K562 (cell line): ENCODE measurements at regions not wholly inside any gene's neighbourhood (a gene's known extent, or its start where the extent isn't known, plus 50 kb on each side); places are given as distances from the start of the nearest gene placed in this dataset.

ENCODE experiments used
- ATAC-seq: fragments of 200-7000 bp; cut with Tn5 transposase; 3 replicates; pipeline ENCODE4 v1.9.1; 2020; ENCODE audit warnings: moderate library complexity
- BruUV-seq: library from RNA; stranded (reverse); fragments of 400-500 nt; replicated peaks from 2 replicates; lab custom pipeline; 2021; lab: Mats Ljungman, UMichigan
- CTCF ChIA-PET: fragments of 300-600 bp; formaldehyde crosslinking; extraction: SDS; loops from one replicate; lab custom pipeline; 2021; ENCODE audit warnings: low intra/inter-chr PET ratio; lab: Yijun Ruan, JAX
- POLR2A ChIA-PET: fragments of 300-600, 350-650 bp; sonication (Branson Sonifier 250); formaldehyde crosslinking; extraction: SDS; loops from one replicate; lab custom pipeline; 2021; ENCODE audit warnings: antibody characterized with exemption, inconsistent platforms; lab: Yijun Ruan, JAX
- DNase-seq, 4 experiments: peaks; one replicate each; pipeline versions ENCODE4 v3.0.0 to v3.0.0-alpha.2; 2011 to 2018; ENCODE audit warnings: low spot score in 3 of 4, mixed read lengths in 3 of 4; ENCODE audit errors: extremely low read depth in 1 of 4
- FAIRE-seq: peaks from 2 replicates; lab custom pipeline; 2011; peaks lifted over from hg19 to GRCh38; lab: Jason Lieb, UNC
- H2AFZ ChIP-seq: 2 replicates; pipeline ENCODE4 v1.6.0; 2011; ENCODE audit warnings: low read depth, low read length, control low read depth, inconsistent platforms
- H3K27ac ChIP-seq: fragments of 200-600 bp; 3 replicates; pipeline ENCODE4 v1.8.0; 2011; ENCODE audit warnings: low read depth, mild to moderate bottlenecking, control low read depth, inconsistent platforms, low read length, moderate library complexity, mixed read lengths; ENCODE audit errors: extremely low read depth
- H3K27me3 ChIP-seq, 2 experiments: fragments of 300-600 bp in 1 of 2; 2 replicates in 1 of 2; 3 replicates in 1 of 2; pipeline versions ENCODE4 v1.6.0 to v1.8.0; 2011; ENCODE audit warnings: inconsistent platforms in 2 of 2, low read length in 2 of 2, mild to moderate bottlenecking in 1 of 2, mixed read lengths in 1 of 2, moderate library complexity in 1 of 2; ENCODE audit not compliant: control insufficient read depth in 2 of 2, insufficient read depth in 2 of 2
- H3K36me3 ChIP-seq: fragments of 300-600 bp; 3 replicates; pipeline ENCODE4 v1.8.0; 2011; ENCODE audit warnings: mild to moderate bottlenecking, low read length, inconsistent platforms; ENCODE audit not compliant: control insufficient read depth, insufficient read depth
- H3K4me1 ChIP-seq, 2 experiments: fragments of 200-600 bp in 1 of 2; replicated peaks in 1 of 2; 2 replicates in 1 of 2; 3 replicates in 1 of 2; pipeline versions ENCODE4 v1.5.1 to v1.8.0; 2011; ENCODE audit warnings: inconsistent platforms in 2 of 2, low read length in 2 of 2, mild to moderate bottlenecking in 1 of 2, mixed read lengths in 1 of 2, moderate library complexity in 1 of 2; ENCODE audit not compliant: control insufficient read depth in 2 of 2, insufficient read depth in 2 of 2
- H3K4me2 ChIP-seq: 2 replicates; pipeline ENCODE4 v1.6.1; 2011; ENCODE audit warnings: low read length, control low read depth, inconsistent platforms, mixed read lengths; ENCODE audit not compliant: insufficient read depth
- H3K4me3 ChIP-seq: fragments of 200-600 bp; sonication (generic), shearing (Covaris generic); 2 replicates; pipeline ENCODE4 v1.5.1; 2016; ENCODE audit warnings: control low read depth, inconsistent platforms
- H3K79me2 ChIP-seq: fragments of 200-600 bp; 3 replicates; pipeline ENCODE4 v1.8.0; 2011; ENCODE audit warnings: low read length, inconsistent platforms; ENCODE audit not compliant: control insufficient read depth, insufficient read depth
- H3K9ac ChIP-seq, 2 experiments: 2 replicates each; pipeline versions ENCODE4 v1.6.0 to v1.6.1; 2011; ENCODE audit warnings: low read depth in 2 of 2, low read length in 2 of 2, control low read depth in 1 of 2, inconsistent platforms in 1 of 2, mild to moderate bottlenecking in 1 of 2, mixed read lengths in 1 of 2; ENCODE audit not compliant: insufficient read depth in 1 of 2
- H3K9me1 ChIP-seq: one replicate; pipeline ENCODE4 v1.6.0; 2011; ENCODE audit warnings: inconsistent platforms, mild to moderate bottlenecking, low read length, moderate library complexity; ENCODE audit not compliant: control insufficient read depth, insufficient read depth
- H3K9me3 ChIP-seq: replicated peaks from 2 replicates; pipeline ENCODE4 v1.5.1; 2011; ENCODE audit warnings: low read depth, low read length, inconsistent platforms; ENCODE audit not compliant: control insufficient read depth, insufficient read depth
- H4K20me1 ChIP-seq: replicated peaks from 2 replicates; pipeline ENCODE4 v1.6.1; 2011; ENCODE audit warnings: low read length, inconsistent platforms, mixed read lengths; ENCODE audit not compliant: control insufficient read depth, insufficient read depth
- BACH1 ChIP-seq: fragments of 200-800 bp; sonication (Bioruptor generic); IDR thresholded peaks from 2 replicates; pipeline ENCODE4 v1.6.1; 2016; ENCODE audit warnings: missing genetic modification characterization, missing compliant biosample characterization
- EWSR1 ChIP-seq: fragments of 450-650 bp; IDR thresholded peaks from 2 replicates; pipeline ENCODE4 v1.6.1; 2018; ENCODE audit warnings: borderline replicate concordance, mild to moderate bottlenecking, low read depth, moderate library complexity; ENCODE audit not compliant: partially characterized antibody
- HEY1 ChIP-seq: fragments of 250-450 bp; sonication (Bioruptor Pico); IDR thresholded peaks from 2 replicates; pipeline ENCODE4 v1.5.0; 2020; ENCODE audit warnings: mild to moderate bottlenecking, moderate library complexity, borderline replicate concordance
- NBN ChIP-seq: fragments of 450-650 bp; IDR thresholded peaks from 2 replicates; pipeline ENCODE4 v1.6.1; 2016; ENCODE audit warnings: low read depth, mild to moderate bottlenecking
- NFE2L1 ChIP-seq: fragments of 450-650 bp; IDR thresholded peaks from 2 replicates; pipeline ENCODE4 v1.6.1; 2016; ENCODE audit warnings: missing genetic modification characterization, low read depth, mild to moderate bottlenecking, missing compliant biosample characterization, moderate library complexity, borderline replicate concordance
- NFIX ChIP-seq: fragments of 250-450 bp; sonication (Bioruptor Pico); IDR thresholded peaks from 2 replicates; pipeline ENCODE4 v1.4.0; 2020; ENCODE audit warnings: low read depth, mild to moderate bottlenecking, moderate library complexity
- RNF2 ChIP-seq: sonication (generic); IDR thresholded peaks from 2 replicates; pipeline ENCODE4 v1.6.1; 2016
- TCFL5 ChIP-seq: fragments of 250-450 bp; sonication (Bioruptor Pico); conservative IDR thresholded peaks from 2 replicates; pipeline ENCODE4 v1.6.1; 2021; ENCODE audit warnings: mild to moderate bottlenecking, moderate library complexity, matching md5 sums
- ZBTB1 ChIP-seq: sonication (generic); formaldehyde crosslinking; IDR thresholded peaks from 2 replicates; pipeline ENCODE4 v1.8.1; 2023; ENCODE audit warnings: missing genetic modification reagents, low read depth, mild to moderate bottlenecking, borderline replicate concordance
- ZFP1 ChIP-seq: fragments of 450-650 bp; formaldehyde crosslinking; IDR thresholded peaks from 2 replicates; pipeline ENCODE4 v1.4.0; 2020; ENCODE audit warnings: mild to moderate bottlenecking, mixed read lengths
- ZNF408 ChIP-seq: fragments of 250-450 bp; sonication (Bioruptor Pico); IDR thresholded peaks from 2 replicates; pipeline ENCODE4 v1.4.0; 2020; ENCODE audit warnings: low read depth, mild to moderate bottlenecking, moderate library complexity
- WGBS: fragments of 100-300 bp; shearing (Covaris generic); methylation state at CpG from one replicate; pipeline ENCODE4 v1.1.6; 2016; ENCODE audit warnings: low coverage, mixed read lengths; ENCODE audit not compliant: insufficient coverage; ENCODE audit errors: missing lambda C conversion rate; 5-methylcytosine and 5-hydroxymethylcytosine counted together
- in situ Hi-C: fragments of 300-500 bp; cut with MboI; formaldehyde crosslinking; loops from 4 replicates; pipeline ENCODE4 v1.15.0; 2018; ENCODE audit warnings: inconsistent platforms, mixed read lengths
- intact Hi-C: fragments of 100-400 bp; cut with micrococcal nuclease; formaldehyde crosslinking; loops from 2 replicates; pipeline ENCODE4 v1.14.2; 2022
- TF ChIP-seq, protein P1 (sequence below), 3 experiments: IDR thresholded peaks in 2 of 3; conservative IDR thresholded peaks in 1 of 3; 2 replicates each; pipeline ENCODE4 v1.5.1; 2011 to 2012; ENCODE audit warnings: low read length in 3 of 3, mild to moderate bottlenecking in 3 of 3, control low read depth in 2 of 3, improper control_type of control experiment in 1 of 3, inconsistent platforms in 1 of 3, low read depth in 1 of 3, mixed read lengths in 1 of 3, moderate library complexity in 1 of 3; ENCODE audit not compliant: insufficient read depth in 2 of 3
- TF ChIP-seq, protein P2 (sequence below), 2 experiments: fragments of 450-650 bp; IDR thresholded peaks; 2 replicates each; pipeline ENCODE4 v1.6.1; 2016; ENCODE audit warnings: mild to moderate bottlenecking in 2 of 2, borderline replicate concordance in 1 of 2, low read depth in 1 of 2, moderate library complexity in 1 of 2

- Histone ChIP-seq H3K4me3 (no peak overlapping the region), H3K4me2 (no peak overlapping the region), H3K4me1 (peaks cover 8 to 10% of the 10 kb centered on the region in 2 experiments; a peak in 4 of 5 replicates), H3K36me3 (no peaks in the 10 kb centered on the region), H3K79me2 (no peaks in the 10 kb centered on the region), H3K9ac (no peak overlapping the region), H3K27ac (no peak overlapping the region), H3K9me3 (no peaks in the 10 kb centered on the region), H4K20me1 (no peaks in the 10 kb centered on the region), H3K9me1 (no peaks in the 10 kb centered on the region), H2AFZ (0 out of 2 replicates have a peak overlapping the region, but pooled peaks have one; percentile 15), H3K27me3 (peaks cover 0 to 5% of the 10 kb centered on the region in 2 experiments; a peak in 1 of 5 replicates)
- intact Hi-C loops = no loop called here
- DNase-seq (no peak), ATAC-seq (no peak), FAIRE-seq (no peak)
- ChIA-PET POLR2A (no interaction called here), CTCF (no interaction called here)
- no TSS peak for BruUV-seq
- in situ Hi-C loops = no loop called here
- 25% methylated on average over 5 of the region's 5 CpGs for WGBS
- TF ChIP-seq, protein P1, sequence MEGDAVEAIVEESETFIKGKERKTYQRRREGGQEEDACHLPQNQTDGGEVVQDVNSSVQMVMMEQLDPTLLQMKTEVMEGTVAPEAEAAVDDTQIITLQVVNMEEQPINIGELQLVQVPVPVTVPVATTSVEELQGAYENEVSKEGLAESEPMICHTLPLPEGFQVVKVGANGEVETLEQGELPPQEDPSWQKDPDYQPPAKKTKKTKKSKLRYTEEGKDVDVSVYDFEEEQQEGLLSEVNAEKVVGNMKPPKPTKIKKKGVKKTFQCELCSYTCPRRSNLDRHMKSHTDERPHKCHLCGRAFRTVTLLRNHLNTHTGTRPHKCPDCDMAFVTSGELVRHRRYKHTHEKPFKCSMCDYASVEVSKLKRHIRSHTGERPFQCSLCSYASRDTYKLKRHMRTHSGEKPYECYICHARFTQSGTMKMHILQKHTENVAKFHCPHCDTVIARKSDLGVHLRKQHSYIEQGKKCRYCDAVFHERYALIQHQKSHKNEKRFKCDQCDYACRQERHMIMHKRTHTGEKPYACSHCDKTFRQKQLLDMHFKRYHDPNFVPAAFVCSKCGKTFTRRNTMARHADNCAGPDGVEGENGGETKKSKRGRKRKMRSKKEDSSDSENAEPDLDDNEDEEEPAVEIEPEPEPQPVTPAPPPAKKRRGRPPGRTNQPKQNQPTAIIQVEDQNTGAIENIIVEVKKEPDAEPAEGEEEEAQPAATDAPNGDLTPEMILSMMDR (IDR thresholded peaks at IDR 0.05 in 2 of 3, conservative IDR thresholded peaks at IDR 0.05 in 1 of 3; ENCODE audit: insufficient read depth in 2 of 3, low read depth in 1 of 3, low read length in 3 of 3) = no peak
- no peak for TF ChIP-seq ZNF408 (CRISPR knock-in tag)
- TF ChIP-seq ZBTB1 = no peak
- TF ChIP-seq RNF2 = no peak
- no peak for TF ChIP-seq ZFP1 (CRISPR knock-in tag)
- TF ChIP-seq, protein P2, sequence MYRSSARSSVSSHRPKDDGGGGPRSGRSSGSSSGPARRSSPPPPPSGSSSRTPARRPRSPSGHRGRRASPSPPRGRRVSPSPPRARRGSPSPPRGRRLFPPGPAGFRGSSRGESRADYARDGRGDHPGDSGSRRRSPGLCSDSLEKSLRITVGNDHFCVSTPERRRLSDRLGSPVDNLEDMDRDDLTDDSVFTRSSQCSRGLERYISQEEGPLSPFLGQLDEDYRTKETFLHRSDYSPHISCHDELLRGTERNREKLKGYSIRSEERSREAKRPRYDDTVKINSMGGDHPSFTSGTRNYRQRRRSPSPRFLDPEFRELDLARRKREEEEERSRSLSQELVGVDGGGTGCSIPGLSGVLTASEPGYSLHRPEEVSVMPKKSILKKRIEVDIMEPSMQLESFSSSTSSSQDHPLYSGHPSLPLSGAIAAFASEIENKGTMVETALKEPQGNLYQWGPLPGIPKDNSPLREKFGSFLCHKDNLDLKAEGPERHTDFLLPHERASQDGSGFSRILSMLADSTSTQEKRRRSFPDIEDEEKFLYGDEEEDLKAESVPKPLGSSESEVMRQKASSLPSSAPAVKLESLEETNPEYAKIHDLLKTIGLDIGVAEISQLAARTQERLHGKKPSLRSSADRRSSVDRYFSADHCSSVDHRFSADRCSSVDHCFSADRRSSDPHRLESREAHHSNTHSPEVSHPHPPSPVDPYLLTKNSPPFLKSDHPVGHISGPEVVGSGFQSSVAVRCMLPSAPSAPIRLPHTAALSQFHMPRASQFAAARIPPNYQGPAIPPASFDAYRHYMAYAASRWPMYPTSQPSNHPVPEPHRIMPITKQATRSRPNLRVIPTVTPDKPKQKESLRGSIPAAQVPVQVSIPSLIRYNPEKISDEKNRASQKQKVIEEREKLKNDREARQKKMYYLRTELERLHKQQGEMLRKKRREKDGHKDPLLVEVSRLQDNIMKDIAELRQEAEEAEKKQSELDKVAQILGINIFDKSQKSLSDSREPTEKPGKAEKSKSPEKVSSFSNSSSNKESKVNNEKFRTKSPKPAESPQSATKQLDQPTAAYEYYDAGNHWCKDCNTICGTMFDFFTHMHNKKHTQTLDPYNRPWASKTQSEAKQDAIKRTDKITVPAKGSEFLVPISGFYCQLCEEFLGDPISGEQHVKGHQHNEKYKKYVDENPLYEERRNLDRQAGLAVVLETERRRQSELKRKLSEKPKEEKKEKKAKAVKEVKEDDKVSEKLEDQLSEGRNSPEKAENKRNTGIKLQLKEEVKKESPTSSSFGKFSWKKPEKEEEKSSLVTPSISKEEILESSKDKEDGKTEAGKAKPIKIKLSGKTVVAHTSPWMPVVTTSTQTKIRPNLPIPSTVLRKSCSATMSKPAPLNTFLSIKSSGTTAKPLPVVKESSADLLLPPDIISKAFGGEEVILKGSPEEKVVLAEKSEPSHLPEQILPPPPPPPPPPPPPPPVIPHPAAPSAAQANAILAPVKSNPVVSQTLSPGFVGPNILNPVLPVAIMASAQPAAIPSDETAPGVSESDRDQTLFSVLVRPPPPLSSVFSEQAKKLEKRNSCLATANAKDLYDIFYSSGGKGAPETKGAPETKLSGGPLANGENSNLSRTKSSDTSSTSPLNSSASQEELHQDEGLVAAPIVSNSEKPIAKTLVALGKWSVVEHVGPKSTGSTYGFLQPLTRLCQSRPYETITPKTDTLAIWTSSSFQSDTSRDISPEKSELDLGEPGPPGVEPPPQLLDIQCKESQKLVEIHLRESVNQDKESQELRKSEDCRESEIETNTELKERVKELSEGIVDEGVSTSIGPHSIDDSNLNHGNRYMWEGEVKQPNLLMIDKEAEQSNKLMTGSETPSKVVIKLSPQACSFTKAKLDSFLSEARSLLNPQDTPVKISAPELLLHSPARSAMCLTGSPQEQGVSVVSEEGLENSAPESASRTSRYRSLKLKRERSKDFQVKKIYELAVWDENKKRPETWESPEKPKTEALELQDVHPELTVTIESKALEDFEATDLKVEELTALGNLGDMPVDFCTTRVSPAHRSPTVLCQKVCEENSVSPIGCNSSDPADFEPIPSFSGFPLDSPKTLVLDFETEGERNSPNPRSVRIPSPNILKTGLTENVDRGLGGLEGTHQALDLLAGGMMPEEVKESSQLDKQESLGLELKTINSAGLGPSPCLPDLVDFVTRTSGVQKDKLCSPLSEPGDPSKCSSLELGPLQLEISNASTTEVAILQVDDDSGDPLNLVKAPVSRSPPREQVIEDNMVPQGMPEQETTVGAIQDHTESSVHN (IDR thresholded peaks at IDR 0.05; ENCODE audit: borderline replicate concordance in 1 of 2, low read depth in 1 of 2) = no peak
- TF ChIP-seq NFE2L1 (tag) = no peak
- no peak for TF ChIP-seq HEY1
- TF ChIP-seq NFIX (CRISPR knock-in tag) = no peak
- no peak for TF ChIP-seq EWSR1
- TF ChIP-seq NBN = no peak
- no peak for TF ChIP-seq TCFL5 (CRISPR knock-in tag)
- no peak for TF ChIP-seq BACH1 (tag)
These were observed 156.4 kb upstream of the DTNBP1 start for GRCh38 chr6:15819226-15819625.
